Stimulated activated CD4-positive, alpha-beta T cell treated with anti-CD3 and anti-CD28 coated beads, TNF-alpha, amount 100 ng/mL, for 48 hours (primary cell): ENCODE measurements at regions not wholly inside any gene's neighbourhood (a gene's known extent, or its start where the extent isn't known, plus 50 kb on each side); places are given as distances from the start of the nearest gene placed in this dataset.
"Not testable (repeated sequence)": the region's sequence is repeated elsewhere in the genome, so short reads cannot be mapped to it uniquely, and the experiment has no call there.

Source experiments
- DNase-seq, 3 donors: peaks; one replicate each; pipeline ENCODE4 v3.0.0-alpha.2; 2020; ENCODE audit warnings: low read depth in 3 of 3

- no peak for DNase-seq
These were observed 90.5 kb downstream of the ACTL7B start for GRCh38 chr9:108765265-108765664.

DNA sequence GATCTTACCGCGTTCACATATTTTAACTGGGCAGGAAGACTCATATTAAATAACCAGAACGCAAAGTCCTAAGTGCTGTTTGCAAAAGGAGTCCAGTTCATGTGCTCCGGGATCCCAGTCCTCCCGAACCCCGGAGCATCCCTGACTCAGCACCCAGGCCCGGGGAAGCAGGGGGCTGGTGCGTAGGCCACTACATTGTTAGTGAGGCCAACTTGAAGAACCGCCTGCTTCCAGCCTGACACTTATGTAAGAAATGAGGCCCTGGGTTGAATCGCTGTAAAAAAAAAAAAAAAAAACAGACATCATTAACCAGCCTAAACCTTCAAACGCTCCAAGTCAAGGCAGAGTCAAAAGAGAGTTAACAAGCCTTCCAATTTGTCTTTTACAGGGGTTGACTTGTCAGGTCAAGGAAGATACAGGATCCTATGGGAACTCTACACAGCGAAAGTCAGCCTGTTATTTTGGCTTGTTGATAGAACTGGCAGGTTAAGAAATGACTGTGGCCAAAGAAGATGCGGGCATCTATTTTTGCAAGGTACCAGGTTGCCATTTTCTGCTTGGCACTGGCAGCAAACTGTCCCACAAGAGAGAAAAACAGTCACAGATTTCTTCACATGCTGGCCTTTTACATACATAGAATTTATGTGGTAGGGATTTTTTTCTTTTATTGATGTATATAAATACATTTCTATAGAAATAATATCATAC, 93.3 kb downstream of the ACTL7B start:
- no peak for DNase-seq

DNA sequence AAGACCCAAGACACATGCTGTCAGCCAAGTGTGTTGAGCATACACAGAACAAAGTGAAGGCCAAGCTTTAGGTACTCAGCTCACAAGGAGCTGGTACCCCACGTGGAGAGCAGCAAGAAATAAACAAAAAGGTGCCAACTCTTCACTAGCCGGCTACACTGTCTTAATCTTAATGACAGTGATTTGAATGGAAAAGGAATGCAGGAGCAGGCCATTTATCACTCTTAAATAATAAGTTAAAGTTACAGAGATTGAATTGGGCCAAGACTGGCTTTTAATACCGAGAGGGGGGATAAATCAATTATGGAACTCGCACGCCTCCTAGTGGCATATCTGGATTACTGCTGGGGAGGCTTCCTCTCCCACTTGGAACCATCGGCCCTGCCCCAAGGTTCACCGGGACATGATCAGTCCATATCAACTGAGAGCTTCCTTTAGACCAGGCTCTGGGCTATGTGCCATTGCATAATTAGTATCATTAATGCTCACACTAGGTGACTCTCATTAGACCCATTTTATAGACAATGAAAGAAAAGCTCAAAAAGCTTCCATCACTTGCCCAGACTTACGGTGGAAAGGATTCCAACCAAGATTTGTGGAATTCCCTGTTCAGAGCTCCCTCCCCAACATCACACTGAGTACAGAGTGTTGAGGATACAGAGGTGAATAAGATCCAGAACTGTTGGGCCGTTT, 94.0 kb downstream of the ACTL7B start:
- peak; percentile 1 to 15 (median 9) for DNase-seq

DNA sequence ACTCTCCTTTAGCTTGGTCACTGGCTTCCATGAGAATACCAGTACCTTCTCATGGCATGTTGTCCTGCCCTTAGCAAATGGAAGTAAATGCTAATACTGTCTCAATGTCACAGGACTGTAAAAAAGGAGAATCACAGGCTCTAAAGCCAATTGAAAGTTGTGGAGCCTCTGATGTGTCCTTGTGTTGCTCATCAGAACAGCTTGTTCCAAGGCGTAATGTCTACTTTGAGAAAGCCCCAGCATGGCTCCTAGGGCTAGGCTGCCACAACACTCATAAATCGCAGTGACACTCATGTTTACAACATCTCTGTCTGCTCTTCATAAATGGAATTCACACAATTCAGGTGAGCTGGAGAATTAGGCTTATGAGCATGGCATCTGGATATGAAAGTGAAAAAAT, 94.9 kb downstream of the ACTL7B start:
- DNase-seq: no peak

GRCh38 chr9:108759835-108760234, 96.0 kb downstream of the ACTL7B start:
- no peak for DNase-seq

- no peak for DNase-seq
These were observed 96.4 kb downstream of the ACTL7B start for GRCh38 chr9:108759399-108759798.

DNA sequence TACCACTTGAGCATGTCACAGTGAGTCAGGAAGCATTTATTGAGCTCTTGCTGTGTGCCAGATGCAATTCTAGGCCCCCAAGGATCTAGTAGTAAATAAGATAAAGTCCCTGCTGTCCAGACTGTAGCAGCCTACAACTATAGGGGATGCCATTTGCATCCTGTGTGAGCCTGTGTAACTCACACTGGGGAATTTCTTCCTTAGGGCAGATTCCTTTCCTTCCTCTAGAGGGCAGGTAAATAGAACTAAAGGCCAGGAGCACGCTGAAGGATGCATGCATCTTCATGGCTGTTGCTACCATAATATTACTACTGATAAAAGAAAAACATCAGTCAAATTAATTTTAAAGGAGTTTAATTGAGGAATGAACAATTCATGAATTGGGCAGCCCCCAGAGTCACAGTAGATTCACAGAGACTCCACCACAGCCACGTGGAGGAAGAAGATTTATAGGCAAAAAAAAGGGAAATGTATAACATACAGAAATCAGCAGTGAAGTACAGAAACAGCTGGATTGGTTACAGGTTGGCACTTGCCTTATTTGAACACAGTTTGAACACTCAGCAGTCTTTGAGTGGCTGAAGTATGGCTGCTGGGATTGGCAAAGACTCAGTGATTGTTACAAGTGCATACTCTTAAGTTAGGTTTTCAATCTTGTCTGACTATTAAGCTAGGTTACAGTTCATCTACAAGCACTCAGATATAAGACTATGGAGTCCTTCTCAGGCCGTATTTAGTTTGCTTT, 98.9 kb downstream of the ACTL7B start:
- DNase-seq: no peak

DNA sequence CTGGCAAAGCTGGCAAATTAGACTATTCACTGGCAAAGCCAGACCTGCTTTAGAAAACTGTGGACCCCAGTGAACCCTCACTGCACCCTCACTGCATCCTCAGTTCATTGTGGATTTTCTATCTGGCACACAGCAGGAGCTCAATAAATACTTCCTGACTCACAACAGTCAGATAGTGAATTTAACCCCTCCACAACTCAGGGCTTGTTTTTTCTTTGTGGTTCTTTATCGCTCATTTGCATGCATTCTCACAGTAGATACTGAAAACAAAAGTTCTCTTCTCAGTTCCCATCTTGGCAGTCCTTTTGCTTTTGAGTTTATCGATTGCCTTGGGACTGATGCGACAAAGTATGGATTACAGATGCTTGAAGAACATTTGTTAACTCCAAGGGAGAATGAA, 99.8 kb downstream of the ACTL7B start:
- no peak for DNase-seq

DNA sequence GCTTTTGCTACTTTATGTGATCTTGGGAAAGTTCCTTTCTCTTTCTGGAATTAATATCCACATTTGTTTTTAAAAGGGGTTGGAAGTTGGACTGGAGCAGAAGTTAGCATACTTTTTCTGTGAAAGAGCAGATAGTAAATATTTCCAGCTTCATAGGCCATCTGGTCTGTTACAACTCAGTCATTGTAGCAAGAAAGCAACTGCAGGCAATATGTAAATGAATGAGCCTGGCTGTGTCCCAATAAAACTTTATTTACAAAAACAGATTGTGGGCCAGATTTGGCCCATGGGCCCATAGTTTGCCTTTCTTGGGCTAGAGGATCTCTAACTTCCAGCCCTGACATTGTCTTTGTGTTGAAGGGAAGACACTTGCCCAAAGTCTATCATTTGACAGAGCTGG, 104.4 kb downstream of the ACTL7B start:
- no peak for DNase-seq

- no peak for DNase-seq
These were observed 105.0 kb downstream of the ACTL7B start for GRCh38 chr9:108750661-108751215.

DNA sequence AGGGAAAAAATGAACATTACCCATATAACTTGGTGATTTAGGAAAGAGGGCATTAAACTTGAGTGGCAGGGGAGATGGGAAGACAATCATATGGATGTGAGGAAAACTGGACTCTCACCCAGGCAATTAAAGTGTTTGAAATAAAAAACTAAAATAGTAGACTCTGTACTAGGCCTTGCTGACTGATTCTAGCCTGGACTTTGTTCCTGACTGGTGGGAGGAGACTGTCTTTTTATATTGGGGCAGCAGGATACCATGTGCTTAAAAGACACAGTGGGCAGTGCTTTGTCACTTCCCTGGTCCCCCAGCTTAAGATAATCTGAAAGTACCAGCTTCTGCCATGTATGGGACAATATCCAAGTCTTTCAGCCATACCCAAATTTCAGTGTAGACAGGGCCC, 107.0 kb downstream of the ACTL7B start:
- DNase-seq: no peak

DNA sequence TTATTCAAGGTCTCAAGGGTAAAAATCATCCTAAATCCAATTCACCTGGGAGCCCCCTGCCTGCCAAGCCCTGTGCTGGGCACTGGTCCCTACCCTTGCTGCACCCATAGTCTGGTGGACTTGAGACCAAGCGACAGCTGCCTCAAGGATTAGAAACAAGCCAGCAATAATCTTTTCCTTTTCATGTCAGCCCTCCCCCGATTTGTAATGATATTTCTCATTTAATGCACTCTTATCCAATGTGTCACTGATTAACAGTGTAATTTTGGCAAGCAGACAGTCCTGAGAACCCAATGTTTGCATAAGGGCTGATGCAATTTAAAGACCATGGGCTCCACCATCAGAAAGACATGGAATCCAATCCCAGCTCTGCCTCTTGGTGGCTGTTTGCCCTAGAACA, 108.9 kb downstream of the ACTL7B start:
- no peak for DNase-seq

GRCh38 chr9:108746001-108746400, 109.8 kb downstream of the ACTL7B start:
- no peak for DNase-seq

- no peak for DNase-seq
These were observed 111.1 kb downstream of the ACTL7B start for GRCh38 chr9:108744641-108745040.

DNA sequence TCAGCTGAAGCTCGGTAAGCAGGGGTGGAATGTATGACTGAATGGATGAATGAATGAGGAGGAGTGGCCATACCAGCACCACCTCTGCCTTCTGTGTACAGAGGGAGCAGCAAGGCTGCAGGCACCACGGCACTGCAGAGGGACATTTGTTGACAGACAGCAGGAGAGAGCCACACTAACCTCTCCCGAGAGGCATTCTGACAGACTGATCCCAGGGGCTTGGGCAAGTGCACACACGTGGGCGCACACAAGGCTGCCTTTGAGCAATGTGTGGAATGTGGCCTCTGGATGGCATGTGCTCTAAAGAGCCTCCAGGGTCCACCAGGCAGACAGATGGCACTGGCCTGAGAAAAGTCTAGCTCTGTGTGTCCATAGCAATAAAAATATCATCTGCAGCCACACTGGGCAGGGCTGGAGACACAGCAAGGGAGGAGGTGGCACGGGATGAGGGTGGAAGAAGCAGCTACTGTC, 111.8 kb downstream of the ACTL7B start:
- no peak for DNase-seq

DNA sequence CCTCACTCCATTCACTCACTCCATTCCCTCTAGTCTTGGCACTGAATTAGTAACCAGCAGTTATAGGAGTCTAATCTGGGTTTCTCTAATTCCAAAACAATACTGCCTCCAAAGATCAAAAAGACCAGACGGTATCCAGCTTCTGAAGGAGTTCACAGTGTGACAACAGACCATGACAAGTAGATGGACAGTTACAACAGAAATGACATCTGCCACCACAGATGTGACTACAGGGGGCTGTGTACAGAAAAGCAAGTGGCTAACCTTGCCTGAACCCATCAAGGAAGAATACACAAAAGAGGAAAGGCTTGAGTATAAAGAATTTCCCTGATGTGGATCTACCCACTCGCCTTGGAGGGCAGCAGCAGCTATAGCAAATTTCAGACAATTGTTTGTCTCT, 112.4 kb downstream of the ACTL7B start:
- no peak for DNase-seq

GRCh38 chr9:108742191-108742590, 113.6 kb downstream of the ACTL7B start:
- no peak for DNase-seq

- DNase-seq: not testable (repeated sequence)
These were observed 124.5 kb downstream of the ACTL7B start for GRCh38 chr9:108731292-108731691.

- DNase-seq: no peak
These were observed 128.1 kb downstream of the ACTL7B start for GRCh38 chr9:108727580-108728111.

- DNase-seq: no peak
These were observed 131.1 kb downstream of the ACTL7B start for GRCh38 chr9:108724652-108725051.

DNA sequence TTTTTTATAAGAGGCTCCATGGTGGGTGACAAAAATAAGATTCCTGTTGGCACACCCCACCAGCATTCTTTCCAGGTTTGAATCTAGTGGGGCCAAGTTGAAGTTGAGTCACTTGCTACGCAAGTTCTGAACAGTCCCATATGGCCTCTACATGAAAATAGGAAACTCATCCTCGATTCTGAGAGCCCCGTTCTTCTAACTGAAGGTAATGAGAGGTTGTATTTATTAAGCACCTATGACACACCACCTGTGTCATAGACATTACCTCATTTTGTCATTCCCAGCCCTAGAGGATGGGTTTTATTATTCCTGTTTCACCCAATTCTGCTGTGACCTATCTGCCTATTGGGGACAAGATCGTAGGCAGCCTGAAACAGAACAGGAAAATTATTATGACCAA, 131.7 kb downstream of the ACTL7B start:
- no peak for DNase-seq

GRCh38 chr9:108722396-108722795, 133.4 kb downstream of the ACTL7B start:
- DNase-seq: no peak
